ENCODE measurements at regions not wholly inside any gene's neighbourhood (a gene's known extent, or its start where the extent isn't known, plus 50 kb on each side); places are given as distances from the start of the nearest gene placed in this dataset.

DNA sequence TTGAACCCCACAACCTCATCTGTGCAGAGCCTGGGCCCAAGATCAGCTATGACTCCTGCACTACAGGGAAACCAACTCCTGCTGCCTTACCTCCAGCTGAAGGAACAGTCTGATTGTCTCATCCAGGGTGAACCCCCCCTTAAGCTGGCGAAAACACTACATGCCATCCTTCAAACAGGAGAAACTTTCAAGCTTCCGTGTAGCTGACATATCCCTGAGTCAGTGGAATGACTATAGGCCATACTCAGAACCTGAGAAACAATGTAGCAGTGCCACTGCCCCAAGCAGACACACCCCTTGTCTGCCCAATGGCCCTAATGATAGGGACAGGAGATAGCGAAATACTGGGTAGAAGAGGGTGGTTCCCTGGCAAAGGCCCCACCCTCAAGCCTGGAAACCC lies 213.6 kb upstream of the PGRMC2 start (continued):
- TF ChIP-seq, protein P1, sequence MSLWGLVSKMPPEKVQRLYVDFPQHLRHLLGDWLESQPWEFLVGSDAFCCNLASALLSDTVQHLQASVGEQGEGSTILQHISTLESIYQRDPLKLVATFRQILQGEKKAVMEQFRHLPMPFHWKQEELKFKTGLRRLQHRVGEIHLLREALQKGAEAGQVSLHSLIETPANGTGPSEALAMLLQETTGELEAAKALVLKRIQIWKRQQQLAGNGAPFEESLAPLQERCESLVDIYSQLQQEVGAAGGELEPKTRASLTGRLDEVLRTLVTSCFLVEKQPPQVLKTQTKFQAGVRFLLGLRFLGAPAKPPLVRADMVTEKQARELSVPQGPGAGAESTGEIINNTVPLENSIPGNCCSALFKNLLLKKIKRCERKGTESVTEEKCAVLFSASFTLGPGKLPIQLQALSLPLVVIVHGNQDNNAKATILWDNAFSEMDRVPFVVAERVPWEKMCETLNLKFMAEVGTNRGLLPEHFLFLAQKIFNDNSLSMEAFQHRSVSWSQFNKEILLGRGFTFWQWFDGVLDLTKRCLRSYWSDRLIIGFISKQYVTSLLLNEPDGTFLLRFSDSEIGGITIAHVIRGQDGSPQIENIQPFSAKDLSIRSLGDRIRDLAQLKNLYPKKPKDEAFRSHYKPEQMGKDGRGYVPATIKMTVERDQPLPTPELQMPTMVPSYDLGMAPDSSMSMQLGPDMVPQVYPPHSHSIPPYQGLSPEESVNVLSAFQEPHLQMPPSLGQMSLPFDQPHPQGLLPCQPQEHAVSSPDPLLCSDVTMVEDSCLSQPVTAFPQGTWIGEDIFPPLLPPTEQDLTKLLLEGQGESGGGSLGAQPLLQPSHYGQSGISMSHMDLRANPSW (CRISPR knock-in tag; IDR thresholded peaks at IDR 0.05) = no peak
- no peak for TF ChIP-seq ZNF778 (CRISPR knock-in tag; IDR thresholded peaks at IDR 0.05)

DNA sequence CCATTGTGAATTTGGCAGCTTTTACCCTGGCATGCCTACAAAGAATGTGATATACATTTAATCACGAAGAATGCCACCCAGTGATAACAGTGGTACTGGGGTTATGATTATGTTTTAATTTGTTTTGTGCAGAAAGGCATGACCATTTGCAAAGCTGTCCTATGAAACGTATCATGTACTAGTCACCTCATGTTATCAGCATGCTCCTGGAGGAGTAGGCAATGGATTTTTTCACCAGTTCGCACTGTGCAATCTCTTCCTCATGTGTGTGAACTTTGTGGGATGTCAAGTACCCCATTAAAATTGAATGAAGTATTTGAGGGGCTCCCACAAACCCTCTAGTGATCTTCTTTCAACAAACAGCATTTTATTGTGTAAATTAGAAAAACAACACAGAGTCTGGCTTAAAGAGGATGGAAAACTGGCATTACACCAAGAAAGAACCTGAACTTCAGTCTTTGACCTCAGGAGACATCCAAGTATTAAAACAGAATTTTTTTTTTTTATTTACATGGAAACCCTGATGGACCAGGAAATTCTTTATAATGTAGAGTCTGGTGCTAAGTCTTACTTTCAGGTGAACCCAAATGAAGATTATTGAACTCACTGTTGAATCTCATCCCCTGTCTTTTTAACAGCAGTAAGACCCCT lies 200.6 kb upstream of the PGRMC2 start:
- ChIA-PET CTCF (ENCODE audit: low intra/inter-chr PET ratio) (interaction anchor here (0.6 kb wide), 1 partner anchor 9 kb away, joined by 3 read pairs; no protein-coding TSS in a partner anchor), POLR2A (no interaction called here)
- no peak overlapping the region for H3K4me3 ChIP-seq
- 35% methylated on average over 3 of the region's 3 CpGs for WGBS (ENCODE audit: insufficient coverage, low coverage, missing lambda C conversion rate)
- no peak overlapping the region for H3K27ac ChIP-seq (ENCODE audit: extremely low read depth, low read depth, low read length)
- no peak overlapping the region for H3K9ac ChIP-seq (ENCODE audit: insufficient read depth in 1 of 2, low read depth in 2 of 2, low read length in 2 of 2)
- ATAC-seq = no peak
- in situ Hi-C loops (cut with MboI) (no loop called here), intact Hi-C loops (cut with micrococcal nuclease) (no loop called here)
- no peak overlapping the region for H3K4me2 ChIP-seq (ENCODE audit: insufficient read depth, low read length)
- H3K79me2 ChIP-seq (ENCODE audit: control insufficient read depth, insufficient read depth, low read length) = no peaks in the 10 kb centered on the region
- FAIRE-seq = no peak
- BruUV-seq (replicated peaks) = no TSS peak
- DNase-seq (ENCODE audit: extremely low read depth in 1 of 4, low spot score in 3 of 4) = no peak
- no peaks in the 10 kb centered on the region for H4K20me1 ChIP-seq (replicated peaks; ENCODE audit: control insufficient read depth, insufficient read depth, low read length)
- no peaks in the 10 kb centered on the region for H3K36me3 ChIP-seq (ENCODE audit: control insufficient read depth, insufficient read depth, low read length)
- TF ChIP-seq, protein P2, sequence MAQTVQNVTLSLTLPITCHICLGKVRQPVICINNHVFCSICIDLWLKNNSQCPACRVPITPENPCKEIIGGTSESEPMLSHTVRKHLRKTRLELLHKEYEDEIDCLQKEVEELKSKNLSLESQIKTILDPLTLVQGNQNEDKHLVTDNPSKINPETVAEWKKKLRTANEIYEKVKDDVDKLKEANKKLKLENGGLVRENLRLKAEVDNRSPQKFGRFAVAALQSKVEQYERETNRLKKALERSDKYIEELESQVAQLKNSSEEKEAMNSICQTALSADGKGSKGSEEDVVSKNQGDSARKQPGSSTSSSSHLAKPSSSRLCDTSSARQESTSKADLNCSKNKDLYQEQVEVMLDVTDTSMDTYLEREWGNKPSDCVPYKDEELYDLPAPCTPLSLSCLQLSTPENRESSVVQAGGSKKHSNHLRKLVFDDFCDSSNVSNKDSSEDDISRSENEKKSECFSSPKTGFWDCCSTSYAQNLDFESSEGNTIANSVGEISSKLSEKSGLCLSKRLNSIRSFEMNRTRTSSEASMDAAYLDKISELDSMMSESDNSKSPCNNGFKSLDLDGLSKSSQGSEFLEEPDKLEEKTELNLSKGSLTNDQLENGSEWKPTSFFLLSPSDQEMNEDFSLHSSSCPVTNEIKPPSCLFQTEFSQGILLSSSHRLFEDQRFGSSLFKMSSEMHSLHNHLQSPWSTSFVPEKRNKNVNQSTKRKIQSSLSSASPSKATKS (CRISPR knock-in tag; IDR thresholded peaks at IDR 0.05) = no peak
- TF ChIP-seq, protein P3, sequence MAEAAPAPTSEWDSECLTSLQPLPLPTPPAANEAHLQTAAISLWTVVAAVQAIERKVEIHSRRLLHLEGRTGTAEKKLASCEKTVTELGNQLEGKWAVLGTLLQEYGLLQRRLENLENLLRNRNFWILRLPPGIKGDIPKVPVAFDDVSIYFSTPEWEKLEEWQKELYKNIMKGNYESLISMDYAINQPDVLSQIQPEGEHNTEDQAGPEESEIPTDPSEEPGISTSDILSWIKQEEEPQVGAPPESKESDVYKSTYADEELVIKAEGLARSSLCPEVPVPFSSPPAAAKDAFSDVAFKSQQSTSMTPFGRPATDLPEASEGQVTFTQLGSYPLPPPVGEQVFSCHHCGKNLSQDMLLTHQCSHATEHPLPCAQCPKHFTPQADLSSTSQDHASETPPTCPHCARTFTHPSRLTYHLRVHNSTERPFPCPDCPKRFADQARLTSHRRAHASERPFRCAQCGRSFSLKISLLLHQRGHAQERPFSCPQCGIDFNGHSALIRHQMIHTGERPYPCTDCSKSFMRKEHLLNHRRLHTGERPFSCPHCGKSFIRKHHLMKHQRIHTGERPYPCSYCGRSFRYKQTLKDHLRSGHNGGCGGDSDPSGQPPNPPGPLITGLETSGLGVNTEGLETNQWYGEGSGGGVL (CRISPR knock-in tag; IDR thresholded peaks at IDR 0.05) = no peak
- TF ChIP-seq CEBPB (tag; IDR thresholded peaks at IDR 0.05) = no peak
- TF ChIP-seq, protein P4, sequence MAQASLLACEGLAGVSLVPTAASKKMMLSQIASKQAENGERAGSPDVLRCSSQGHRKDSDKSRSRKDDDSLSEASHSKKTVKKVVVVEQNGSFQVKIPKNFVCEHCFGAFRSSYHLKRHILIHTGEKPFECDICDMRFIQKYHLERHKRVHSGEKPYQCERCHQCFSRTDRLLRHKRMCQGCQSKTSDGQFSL (CRISPR knock-in tag; IDR thresholded peaks at IDR 0.05) = no peak
- TF ChIP-seq, protein P4 (tag; IDR thresholded peaks at IDR 0.05) = no peak
- TF ChIP-seq HCFC1 (IDR thresholded peaks at IDR 0.05; ENCODE audit: low read depth, low read length) = no peak
- no peak for TF ChIP-seq ZNF444 (CRISPR knock-in tag; IDR thresholded peaks at IDR 0.05)
- TF ChIP-seq, protein P5, sequence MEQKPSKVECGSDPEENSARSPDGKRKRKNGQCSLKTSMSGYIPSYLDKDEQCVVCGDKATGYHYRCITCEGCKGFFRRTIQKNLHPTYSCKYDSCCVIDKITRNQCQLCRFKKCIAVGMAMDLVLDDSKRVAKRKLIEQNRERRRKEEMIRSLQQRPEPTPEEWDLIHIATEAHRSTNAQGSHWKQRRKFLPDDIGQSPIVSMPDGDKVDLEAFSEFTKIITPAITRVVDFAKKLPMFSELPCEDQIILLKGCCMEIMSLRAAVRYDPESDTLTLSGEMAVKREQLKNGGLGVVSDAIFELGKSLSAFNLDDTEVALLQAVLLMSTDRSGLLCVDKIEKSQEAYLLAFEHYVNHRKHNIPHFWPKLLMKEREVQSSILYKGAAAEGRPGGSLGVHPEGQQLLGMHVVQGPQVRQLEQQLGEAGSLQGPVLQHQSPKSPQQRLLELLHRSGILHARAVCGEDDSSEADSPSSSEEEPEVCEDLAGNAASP (IDR thresholded peaks at IDR 0.05) = no peak
- no peak for TF ChIP-seq RBM17 (IDR thresholded peaks at IDR 0.05; ENCODE audit: borderline replicate concordance, low read depth, low read length)
- TF ChIP-seq ZFP1 (CRISPR knock-in tag; IDR thresholded peaks at IDR 0.05) = no peak
- H3K4me1 ChIP-seq (replicated peaks in 1 of 2; ENCODE audit: control insufficient read depth in 2 of 2, insufficient read depth in 2 of 2, low read length in 2 of 2) = no peaks in the 10 kb centered on the region
- H2AFZ ChIP-seq (ENCODE audit: low read depth, low read length) = no peak overlapping the region
- H3K9me1 ChIP-seq (ENCODE audit: control insufficient read depth, insufficient read depth, low read length) = no peaks in the 10 kb centered on the region
- H3K9me3 ChIP-seq (replicated peaks; ENCODE audit: control insufficient read depth, insufficient read depth, low read depth, low read length) = no peaks in the 10 kb centered on the region
- H3K27me3 ChIP-seq (ENCODE audit: control insufficient read depth in 2 of 2, insufficient read depth in 2 of 2, low read length in 2 of 2) = no peaks in the 10 kb centered on the region
